ENCODE measurements at regions not wholly inside any gene's neighbourhood (a gene's known extent, or its start where the extent isn't known, plus 50 kb on each side); places are given as distances from the start of the nearest gene placed in this dataset.

DNA sequence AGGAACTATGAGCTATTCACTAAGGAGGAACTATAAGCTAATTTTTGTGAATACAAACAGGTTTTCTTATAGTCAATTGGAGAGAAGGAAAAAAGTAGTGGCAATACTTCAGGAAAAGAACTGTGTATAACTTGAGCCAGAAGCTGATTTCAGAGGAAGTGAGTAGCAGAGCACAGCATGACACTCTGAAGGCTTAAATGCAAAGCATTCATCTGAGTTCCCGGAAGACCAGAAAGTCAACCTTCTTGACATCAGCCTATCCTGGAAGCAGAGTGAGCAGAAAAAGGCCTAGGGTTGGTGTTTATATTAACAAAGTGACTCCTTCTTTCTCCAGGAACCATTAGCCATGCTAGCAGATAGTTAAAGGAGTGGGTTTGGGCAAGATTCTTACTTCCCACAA lies 545.2 kb downstream of the MRPL39 start:
- Histone ChIP-seq H3K27me3 (ENCODE audit: control insufficient read depth, insufficient read depth, low read length) (no peaks in the 10 kb centered on the region), H3K27ac (ENCODE audit: low read length) (no peak overlapping the region), H3K4me1 (ENCODE audit: control insufficient read depth, insufficient read depth, low read length) (no peaks in the 10 kb centered on the region), H3K4me3 (ENCODE audit: low read length) (no peak overlapping the region), H3K9me3 (ENCODE audit: control insufficient read depth, low read depth, low read length) (no peaks in the 10 kb centered on the region), H3K36me3 (ENCODE audit: control insufficient read depth, insufficient read depth, low read length) (no peaks in the 10 kb centered on the region)
- DNase-seq, result no peak
- no CpG with 5 or more reads among the region's 1 CpG for WGBS (ENCODE audit: insufficient coverage, low lambda C conversion rate)

- WGBS (ENCODE audit: insufficient coverage, low lambda C conversion rate), result 83% methylated on average over 1 of the region's 2 CpGs
- H3K27ac ChIP-seq (ENCODE audit: low read length), result no peak overlapping the region
- H3K36me3 ChIP-seq (ENCODE audit: control insufficient read depth, insufficient read depth, low read length), result no peaks in the 10 kb centered on the region
- H3K4me1 ChIP-seq (ENCODE audit: control insufficient read depth, insufficient read depth, low read length), result no peaks in the 10 kb centered on the region
- DNase-seq, result no peak
- H3K4me3 ChIP-seq (ENCODE audit: low read length), result no peak overlapping the region
- H3K9me3 ChIP-seq (ENCODE audit: control insufficient read depth, low read depth, low read length), result peaks cover 4% of the 10 kb centered on the region
- no peaks in the 10 kb centered on the region for H3K27me3 ChIP-seq (ENCODE audit: control insufficient read depth, insufficient read depth, low read length)
These were observed 552.6 kb downstream of the MRPL39 start for GRCh38 chr21:25054689-25055088.

- H3K9me3 ChIP-seq (ENCODE audit: control insufficient read depth, low read depth, low read length), result no peaks in the 10 kb centered on the region
- H3K4me3 ChIP-seq (ENCODE audit: low read length), result no peak overlapping the region
- H3K27me3 ChIP-seq (ENCODE audit: control insufficient read depth, insufficient read depth, low read length), result no peaks in the 10 kb centered on the region
- H3K36me3 ChIP-seq (ENCODE audit: control insufficient read depth, insufficient read depth, low read length), result no peaks in the 10 kb centered on the region
- H3K27ac ChIP-seq (ENCODE audit: low read length), result no peak overlapping the region
- no peaks in the 10 kb centered on the region for H3K4me1 ChIP-seq (ENCODE audit: control insufficient read depth, insufficient read depth, low read length)
- peak in 1 of 2 donors; percentile 1 for DNase-seq
- 0% methylated on average over 1 of the region's 5 CpGs for WGBS (ENCODE audit: insufficient coverage, low lambda C conversion rate)
These were observed 567.6 kb downstream of the MRPL39 start for GRCh38 chr21:25039461-25040380.

DNA sequence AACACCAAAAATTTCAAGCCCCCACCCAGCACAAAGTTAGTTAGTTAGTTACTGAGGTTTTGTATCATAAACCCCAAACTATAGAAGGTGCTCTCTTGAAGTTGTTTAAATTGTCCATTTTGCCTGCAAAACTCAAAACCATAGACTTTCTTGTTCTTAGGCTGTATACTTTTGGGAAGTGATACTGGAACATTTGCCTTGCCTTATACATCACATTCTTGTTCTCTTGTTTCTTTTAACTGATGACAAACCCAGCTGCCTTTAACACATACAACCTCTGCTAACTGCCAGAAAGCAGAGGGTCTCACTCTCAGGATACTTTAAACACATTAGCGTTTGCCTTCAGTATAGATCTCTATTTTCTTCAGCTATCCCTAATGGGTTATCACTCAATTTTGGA lies 570.5 kb downstream of the MRPL39 start:
- Histone ChIP-seq H3K4me1 (ENCODE audit: control insufficient read depth, insufficient read depth, low read length) (no peaks in the 10 kb centered on the region), H3K27me3 (ENCODE audit: control insufficient read depth, insufficient read depth, low read length) (no peaks in the 10 kb centered on the region), H3K27ac (ENCODE audit: low read length) (no peak overlapping the region), H3K4me3 (ENCODE audit: low read length) (no peak overlapping the region), H3K9me3 (ENCODE audit: control insufficient read depth, low read depth, low read length) (no peaks in the 10 kb centered on the region), H3K36me3 (ENCODE audit: control insufficient read depth, insufficient read depth, low read length) (no peaks in the 10 kb centered on the region)
- DNase-seq, result no peak
- no CpG with 5 or more reads among the region's 1 CpG for WGBS (ENCODE audit: insufficient coverage, low lambda C conversion rate)

DNA sequence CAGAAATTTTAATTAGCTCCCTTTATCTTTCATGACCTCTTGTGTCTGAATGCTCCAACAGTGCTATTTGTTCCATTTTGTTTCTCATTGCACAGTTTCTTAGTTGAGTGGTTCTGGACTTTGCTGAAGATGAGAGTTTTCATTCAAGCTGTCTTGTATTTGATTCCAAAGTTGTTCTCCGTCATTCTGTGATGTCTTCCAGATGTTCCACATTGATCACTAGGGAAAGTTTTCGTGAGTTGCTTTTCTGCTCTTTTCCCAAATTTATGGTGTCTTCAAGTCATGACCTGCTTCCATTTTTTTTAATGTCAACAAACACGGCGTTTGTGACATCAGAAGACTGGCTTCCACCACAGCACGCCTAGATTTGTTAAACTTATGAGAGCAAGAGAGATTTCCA lies 575.5 kb downstream of the MRPL39 start:
- H3K36me3 ChIP-seq (ENCODE audit: control insufficient read depth, insufficient read depth, low read length), result no peaks in the 10 kb centered on the region
- H3K4me1 ChIP-seq (ENCODE audit: control insufficient read depth, insufficient read depth, low read length), result no peaks in the 10 kb centered on the region
- no peak for DNase-seq
- H3K9me3 ChIP-seq (ENCODE audit: control insufficient read depth, low read depth, low read length), result no peaks in the 10 kb centered on the region
- no peak overlapping the region for H3K27ac ChIP-seq (ENCODE audit: low read length)
- H3K4me3 ChIP-seq (ENCODE audit: low read length), result no peak overlapping the region
- H3K27me3 ChIP-seq (ENCODE audit: control insufficient read depth, insufficient read depth, low read length), result no peaks in the 10 kb centered on the region
- WGBS (ENCODE audit: insufficient coverage, low lambda C conversion rate), result 92% methylated on average over 3 of the region's 5 CpGs

- Histone ChIP-seq H3K4me1 (ENCODE audit: control insufficient read depth, insufficient read depth, low read length) (no peaks in the 10 kb centered on the region), H3K36me3 (ENCODE audit: control insufficient read depth, insufficient read depth, low read length) (no peaks in the 10 kb centered on the region), H3K4me3 (ENCODE audit: low read length) (no peak overlapping the region), H3K9me3 (ENCODE audit: control insufficient read depth, low read depth, low read length) (peaks cover under 1% of the 10 kb centered on the region), H3K27ac (ENCODE audit: low read length) (no peak overlapping the region), H3K27me3 (ENCODE audit: control insufficient read depth, insufficient read depth, low read length) (no peaks in the 10 kb centered on the region)
- 49% methylated on average over 3 of the region's 3 CpGs for WGBS (ENCODE audit: insufficient coverage, low lambda C conversion rate)
- DNase-seq, result no peak
These were observed 577.7 kb downstream of the MRPL39 start for GRCh38 chr21:25029580-25029979.

GRCh38 chr21:25025596-25025995 lies 581.7 kb downstream of the MRPL39 start:
- Histone ChIP-seq H3K4me3 (ENCODE audit: low read length) (no peak overlapping the region), H3K27ac (ENCODE audit: low read length) (no peak overlapping the region), H3K4me1 (ENCODE audit: control insufficient read depth, insufficient read depth, low read length) (no peaks in the 10 kb centered on the region), H3K36me3 (ENCODE audit: control insufficient read depth, insufficient read depth, low read length) (no peaks in the 10 kb centered on the region), H3K27me3 (ENCODE audit: control insufficient read depth, insufficient read depth, low read length) (no peaks in the 10 kb centered on the region), H3K9me3 (ENCODE audit: control insufficient read depth, low read depth, low read length) (peaks cover 6% of the 10 kb centered on the region)
- 100% methylated on average over 1 of the region's 2 CpGs for WGBS (ENCODE audit: insufficient coverage, low lambda C conversion rate)
- no peak for DNase-seq

DNA sequence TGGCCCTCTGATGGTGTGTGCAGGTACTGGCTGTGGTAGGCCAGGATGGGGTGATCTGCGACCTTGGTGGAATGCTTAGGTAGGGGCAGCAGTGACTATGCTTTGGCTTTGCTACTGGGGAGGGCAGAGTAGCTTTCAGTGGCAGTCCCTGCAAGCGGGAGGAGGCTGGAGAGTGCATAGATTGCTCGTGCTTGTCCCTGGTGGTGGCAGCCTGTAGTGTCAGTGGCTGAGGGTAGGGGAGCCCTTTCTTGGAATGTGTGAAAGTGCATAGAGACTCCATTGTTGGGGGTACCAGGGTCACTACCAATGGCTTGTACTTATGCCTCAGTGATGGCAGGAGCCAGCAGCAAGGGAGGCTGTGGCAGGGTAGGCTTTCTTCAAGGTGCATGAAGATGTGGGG lies 582.6 kb downstream of the MRPL39 start:
- WGBS (ENCODE audit: insufficient coverage, low lambda C conversion rate), result no CpG with 5 or more reads among the region's 3 CpGs
- Histone ChIP-seq H3K4me3 (ENCODE audit: low read length) (no peak overlapping the region), H3K27ac (ENCODE audit: low read length) (no peak overlapping the region)

GRCh38 chr21:25005388-25005787 lies 601.9 kb downstream of the MRPL39 start:
- H3K4me1 ChIP-seq (ENCODE audit: control insufficient read depth, insufficient read depth, low read length), result no peaks in the 10 kb centered on the region
- WGBS (ENCODE audit: insufficient coverage, low lambda C conversion rate), result 73% methylated on average over 4 of the region's 7 CpGs
- no peak overlapping the region for H3K27ac ChIP-seq (ENCODE audit: low read length)
- no peaks in the 10 kb centered on the region for H3K9me3 ChIP-seq (ENCODE audit: control insufficient read depth, low read depth, low read length)
- H3K4me3 ChIP-seq (ENCODE audit: low read length), result no peak overlapping the region
- no peaks in the 10 kb centered on the region for H3K27me3 ChIP-seq (ENCODE audit: control insufficient read depth, insufficient read depth, low read length)
- no peak for DNase-seq
- no peaks in the 10 kb centered on the region for H3K36me3 ChIP-seq (ENCODE audit: control insufficient read depth, insufficient read depth, low read length)

More for the DNA sequence above, 582.6 kb downstream of the MRPL39 start:
- no peak for DNase-seq
- no peaks in the 10 kb centered on the region for H3K4me1 ChIP-seq (ENCODE audit: control insufficient read depth, insufficient read depth, low read length)
- no peaks in the 10 kb centered on the region for H3K27me3 ChIP-seq (ENCODE audit: control insufficient read depth, insufficient read depth, low read length)
- peaks cover 6% of the 10 kb centered on the region for H3K9me3 ChIP-seq (ENCODE audit: control insufficient read depth, low read depth, low read length)
- no peaks in the 10 kb centered on the region for H3K36me3 ChIP-seq (ENCODE audit: control insufficient read depth, insufficient read depth, low read length)

DNA sequence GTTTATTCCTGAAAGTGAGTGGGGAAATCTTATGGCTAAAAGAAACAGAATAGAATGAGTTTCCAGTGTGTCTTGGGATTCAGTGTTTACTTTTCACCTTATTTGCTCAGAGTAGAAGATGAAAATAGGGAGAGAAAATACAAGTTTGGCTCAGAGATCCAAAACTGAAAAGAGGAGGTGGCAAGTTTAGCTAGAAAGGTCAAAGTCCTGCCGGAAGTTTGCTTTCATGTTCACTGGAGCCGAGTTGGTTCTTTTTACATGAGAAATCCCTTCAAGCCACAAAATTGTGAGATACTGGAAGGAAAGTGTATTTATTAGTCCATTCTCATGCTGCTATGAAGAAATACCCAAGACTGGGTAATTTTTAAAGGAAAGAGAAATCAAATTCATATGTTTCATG lies 604.6 kb downstream of the MRPL39 start:
- Histone ChIP-seq H3K4me1 (ENCODE audit: control insufficient read depth, insufficient read depth, low read length) (no peaks in the 10 kb centered on the region), H3K36me3 (ENCODE audit: control insufficient read depth, insufficient read depth, low read length) (no peaks in the 10 kb centered on the region), H3K9me3 (ENCODE audit: control insufficient read depth, low read depth, low read length) (no peaks in the 10 kb centered on the region), H3K4me3 (ENCODE audit: low read length) (no peak overlapping the region), H3K27me3 (ENCODE audit: control insufficient read depth, insufficient read depth, low read length) (no peaks in the 10 kb centered on the region), H3K27ac (ENCODE audit: low read length) (no peak overlapping the region)
- DNase-seq, result no peak
- 75% methylated on average over 1 of the region's 2 CpGs for WGBS (ENCODE audit: insufficient coverage, low lambda C conversion rate)

- H3K27me3 ChIP-seq (ENCODE audit: control insufficient read depth, insufficient read depth, low read length), result no peaks in the 10 kb centered on the region
- DNase-seq, result no peak
- H3K36me3 ChIP-seq (ENCODE audit: control insufficient read depth, insufficient read depth, low read length), result no peaks in the 10 kb centered on the region
- H3K9me3 ChIP-seq (ENCODE audit: control insufficient read depth, low read depth, low read length), result no peaks in the 10 kb centered on the region
- H3K27ac ChIP-seq (ENCODE audit: low read length), result no peak overlapping the region
- no peaks in the 10 kb centered on the region for H3K4me1 ChIP-seq (ENCODE audit: control insufficient read depth, insufficient read depth, low read length)
- WGBS (ENCODE audit: insufficient coverage, low lambda C conversion rate), result no CpG with 5 or more reads among the region's 3 CpGs
- H3K4me3 ChIP-seq (ENCODE audit: low read length), result no peak overlapping the region
These were observed 612.1 kb downstream of the MRPL39 start for GRCh38 chr21:24995216-24995615.

All from large intestine (tissue), 3 donors.